Activated naive CD4-positive, alpha-beta T cell treated with anti-CD3 and anti-CD28 coated beads, Interleukin-2, amount 50 U/mL, for 24 hours (primary cell): ENCODE measurements at regions not wholly inside any gene's neighbourhood (a gene's known extent, or its start where the extent isn't known, plus 50 kb on each side); places are given as distances from the start of the nearest gene placed in this dataset.
"Not testable (repeated sequence)": the region's sequence is repeated elsewhere in the genome, so short reads cannot be mapped to it uniquely, and the experiment has no call there.

ENCODE experiments used
- H3K27ac Mint-ChIP-seq: one replicate; pipeline ENCODE4 v1.8.0; 2021; ENCODE audit warnings: mild to moderate bottlenecking, mixed read lengths
- H3K27me3 Mint-ChIP-seq: one replicate; pipeline ENCODE4 v1.8.0; 2021; ENCODE audit warnings: mixed read lengths
- H3K36me3 Mint-ChIP-seq: one replicate; pipeline ENCODE4 v1.8.0; 2021; ENCODE audit warnings: mixed read lengths
- H3K4me1 Mint-ChIP-seq: one replicate; pipeline ENCODE4 v1.8.0; 2021; ENCODE audit warnings: mixed read lengths
- H3K4me3 Mint-ChIP-seq: one replicate; pipeline ENCODE4 v1.8.0; 2021; ENCODE audit warnings: mild to moderate bottlenecking, mixed read lengths
- H3K9me3 Mint-ChIP-seq: one replicate; pipeline ENCODE4 v1.8.0; 2021; ENCODE audit warnings: mixed read lengths

DNA sequence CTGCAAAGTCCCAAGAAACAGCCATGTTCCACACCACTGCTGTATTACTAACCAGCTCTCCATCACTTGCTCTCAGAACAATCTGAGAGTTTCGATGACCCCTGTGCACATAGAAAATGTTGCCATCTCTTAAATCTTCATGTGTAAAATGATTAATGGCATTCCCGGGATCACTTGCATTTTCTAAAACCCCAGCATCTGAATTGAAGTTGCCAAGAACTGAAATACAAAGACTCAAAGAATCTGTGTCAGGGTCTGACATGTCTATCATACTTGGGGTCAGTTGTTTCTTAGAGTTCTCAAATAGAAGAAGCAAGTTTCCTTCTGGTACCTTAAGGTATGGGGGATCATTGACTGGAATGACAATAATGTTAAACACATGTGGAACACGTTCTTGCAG lies 115.1 kb downstream of the ESM1 start:
- Mint-ChIP-seq H3K4me1 (peaks cover 33% of the 10 kb centered on the region), H3K9me3 (no peaks in the 10 kb centered on the region), H3K36me3 (no peaks in the 10 kb centered on the region), H3K27ac (no peak overlapping the region), H3K27me3 (peaks cover 1% of the 10 kb centered on the region), H3K4me3 (no peak overlapping the region)

DNA sequence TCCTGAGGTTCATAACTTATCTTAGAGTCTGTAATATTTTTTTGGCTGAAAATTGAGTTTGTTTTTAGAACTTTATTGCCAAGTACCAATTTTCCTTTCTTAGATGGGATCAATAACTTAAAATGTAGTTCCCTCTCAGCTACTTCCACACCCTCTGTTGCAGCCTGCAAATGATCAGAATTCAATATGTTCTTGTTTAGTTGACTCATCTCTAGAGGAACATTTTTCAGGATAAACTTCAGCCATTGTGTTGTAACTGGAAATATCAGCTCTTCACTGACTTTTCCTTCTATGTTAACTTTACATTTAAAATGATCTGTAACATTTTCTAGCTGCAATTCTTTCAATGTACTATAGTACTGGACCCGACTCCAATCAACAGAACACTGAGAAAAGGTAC lies 115.7 kb downstream of the ESM1 start:
- Mint-ChIP-seq H3K36me3 (no peaks in the 10 kb centered on the region), H3K4me3 (no peak overlapping the region), H3K9me3 (no peaks in the 10 kb centered on the region), H3K4me1 (peaks cover 33% of the 10 kb centered on the region), H3K27me3 (no peaks in the 10 kb centered on the region), H3K27ac (no peak overlapping the region)

DNA sequence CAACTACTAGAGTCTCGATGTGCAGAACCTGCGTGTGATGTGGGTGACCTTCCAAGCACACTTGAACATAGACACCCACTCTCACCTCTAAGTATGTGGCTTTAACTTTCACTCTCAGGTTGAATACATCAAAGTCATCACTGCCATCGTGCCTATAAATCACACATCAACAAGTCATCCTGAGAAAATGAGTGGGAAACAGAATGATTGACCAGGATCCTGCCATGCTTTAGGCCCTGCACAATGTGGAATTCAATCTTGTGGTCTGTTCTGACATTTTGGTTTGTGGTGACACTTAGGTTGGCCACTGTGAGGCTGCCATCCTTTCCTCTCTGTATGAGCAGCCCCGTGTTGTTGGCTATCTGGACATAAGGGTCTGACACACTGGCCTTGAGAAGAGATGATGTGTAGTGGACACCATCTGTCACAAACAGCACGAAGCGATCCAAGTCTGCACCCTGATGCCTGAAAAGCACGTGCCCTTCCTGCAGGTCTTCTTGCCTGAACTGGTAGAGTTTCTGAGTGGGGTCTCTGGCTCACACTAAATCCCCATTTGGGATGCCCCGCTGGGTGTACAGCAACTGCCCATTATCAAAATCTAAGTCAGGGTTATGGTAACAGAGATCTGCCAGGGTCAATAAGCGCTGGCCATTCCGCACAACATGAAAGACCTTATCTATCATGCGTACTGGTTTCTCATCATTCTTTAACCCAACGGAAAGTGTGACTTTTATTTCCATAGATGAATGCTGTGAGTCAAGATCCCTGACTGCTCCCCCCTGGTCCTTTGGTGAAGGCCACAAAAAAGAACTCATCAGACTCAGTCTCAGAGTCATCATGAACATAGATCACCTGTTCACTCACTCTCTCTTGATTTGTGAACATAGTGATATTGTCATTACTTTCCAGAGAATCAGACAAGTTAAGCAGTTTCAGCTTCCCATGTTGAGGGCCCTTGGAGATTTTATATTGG lies 116.6 kb downstream of the ESM1 start:
- Mint-ChIP-seq H3K27ac (peak overlapping the region; percentile 60), H3K9me3 (no peaks in the 10 kb centered on the region), H3K27me3 (no peaks in the 10 kb centered on the region), H3K4me1 (peaks cover 33% of the 10 kb centered on the region), H3K36me3 (no peaks in the 10 kb centered on the region), H3K4me3 (no peak overlapping the region)

DNA sequence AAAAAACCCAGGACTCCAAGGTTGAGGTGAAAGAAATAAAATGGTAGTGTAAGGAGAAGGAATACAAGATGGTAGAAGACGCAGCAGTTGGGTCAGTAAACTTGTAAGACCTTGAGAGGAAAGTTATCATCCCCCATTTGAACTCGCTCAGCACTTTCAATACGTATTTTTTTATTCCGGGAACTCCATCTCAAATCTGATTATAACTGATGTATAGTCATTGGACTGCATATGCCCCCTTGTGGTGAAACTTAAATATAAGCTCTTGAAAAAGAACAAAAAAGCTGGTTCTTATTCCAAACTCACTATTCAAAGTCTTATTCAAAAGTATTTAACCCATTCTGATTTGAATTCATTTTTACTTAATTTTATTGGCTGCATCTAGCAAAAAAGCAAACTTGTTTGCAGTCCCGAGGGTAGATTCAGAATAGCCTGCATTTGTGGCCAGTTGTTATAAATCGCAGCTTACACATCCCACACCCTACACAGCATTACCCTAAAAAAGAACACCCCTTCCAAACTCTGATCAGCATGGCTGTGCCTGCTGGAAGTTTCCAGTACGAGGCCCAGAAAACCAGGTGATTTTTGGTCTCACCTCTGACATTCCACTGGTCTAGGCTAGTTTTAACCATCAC lies 118.0 kb downstream of the ESM1 start:
- Mint-ChIP-seq H3K36me3 (no peaks in the 10 kb centered on the region), H3K9me3 (no peaks in the 10 kb centered on the region), H3K27me3 (peaks cover 3% of the 10 kb centered on the region), H3K4me1 (peaks cover 33% of the 10 kb centered on the region), H3K4me3 (peak overlapping the region; percentile 68), H3K27ac (peak overlapping the region; percentile 27)

DNA sequence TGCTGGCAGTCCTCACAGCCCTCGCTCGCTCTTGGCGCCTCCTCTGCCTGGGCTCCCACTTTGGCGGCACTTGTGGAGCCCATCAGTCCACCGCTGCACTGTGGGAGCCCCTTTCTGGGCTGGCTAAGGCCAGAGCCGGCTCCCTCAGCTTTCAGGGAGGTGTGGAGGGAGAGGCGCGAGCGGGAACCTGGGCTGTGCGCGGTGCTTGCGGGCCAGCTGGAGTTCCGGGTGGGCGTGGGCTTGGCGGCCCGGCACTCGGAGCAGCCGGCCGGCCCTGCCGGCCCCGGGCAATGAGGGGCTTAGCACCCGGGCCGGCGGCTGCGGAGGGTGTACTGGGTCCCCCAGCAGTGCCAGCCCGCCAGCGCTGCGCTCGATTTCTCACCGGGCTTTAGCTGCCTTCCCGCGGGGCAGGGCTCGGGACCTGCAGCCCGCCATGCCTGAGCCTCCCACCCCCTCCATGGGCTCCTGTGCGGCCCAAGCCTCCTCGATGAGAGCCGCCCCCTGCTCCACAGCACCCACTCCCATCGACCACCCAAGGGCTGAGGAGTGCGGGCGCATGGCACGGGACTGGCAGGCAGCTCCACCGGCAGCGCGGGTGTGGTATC lies 120.4 kb downstream of the ESM1 start:
- H3K36me3 Mint-ChIP-seq, H3K27me3 Mint-ChIP-seq, H3K9me3 Mint-ChIP-seq, H3K27ac Mint-ChIP-seq, H3K4me3 Mint-ChIP-seq: not testable (repeated sequence)
- peaks cover 37% of the 10 kb centered on the region for H3K4me1 Mint-ChIP-seq

DNA sequence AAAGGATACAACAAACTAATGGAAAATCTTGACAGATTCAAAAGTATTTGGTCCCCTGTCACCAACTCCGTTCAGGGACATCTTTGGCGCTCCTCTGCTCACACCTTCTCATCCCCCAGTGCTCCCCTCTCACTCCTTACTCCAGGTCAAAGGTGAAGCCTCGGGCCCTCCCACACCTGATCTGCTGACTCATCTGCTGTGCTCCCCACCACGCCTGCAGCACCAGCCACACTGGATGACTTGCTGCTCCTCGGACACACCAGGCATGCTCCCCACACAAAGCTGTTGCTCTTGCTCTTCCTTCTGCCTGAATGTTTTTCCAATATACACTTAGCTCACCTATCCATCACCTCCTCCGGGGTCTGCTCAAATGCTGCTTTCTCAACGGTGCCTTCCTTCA lies 123.4 kb downstream of the ESM1 start:
- H3K4me1 Mint-ChIP-seq, result peaks cover 7% of the 10 kb centered on the region
- peaks cover 4% of the 10 kb centered on the region for H3K36me3 Mint-ChIP-seq
- peaks cover 4% of the 10 kb centered on the region for H3K9me3 Mint-ChIP-seq
- H3K27me3 Mint-ChIP-seq, result peaks cover 12% of the 10 kb centered on the region
- no peak overlapping the region for H3K4me3 Mint-ChIP-seq
- no peak overlapping the region for H3K27ac Mint-ChIP-seq

DNA sequence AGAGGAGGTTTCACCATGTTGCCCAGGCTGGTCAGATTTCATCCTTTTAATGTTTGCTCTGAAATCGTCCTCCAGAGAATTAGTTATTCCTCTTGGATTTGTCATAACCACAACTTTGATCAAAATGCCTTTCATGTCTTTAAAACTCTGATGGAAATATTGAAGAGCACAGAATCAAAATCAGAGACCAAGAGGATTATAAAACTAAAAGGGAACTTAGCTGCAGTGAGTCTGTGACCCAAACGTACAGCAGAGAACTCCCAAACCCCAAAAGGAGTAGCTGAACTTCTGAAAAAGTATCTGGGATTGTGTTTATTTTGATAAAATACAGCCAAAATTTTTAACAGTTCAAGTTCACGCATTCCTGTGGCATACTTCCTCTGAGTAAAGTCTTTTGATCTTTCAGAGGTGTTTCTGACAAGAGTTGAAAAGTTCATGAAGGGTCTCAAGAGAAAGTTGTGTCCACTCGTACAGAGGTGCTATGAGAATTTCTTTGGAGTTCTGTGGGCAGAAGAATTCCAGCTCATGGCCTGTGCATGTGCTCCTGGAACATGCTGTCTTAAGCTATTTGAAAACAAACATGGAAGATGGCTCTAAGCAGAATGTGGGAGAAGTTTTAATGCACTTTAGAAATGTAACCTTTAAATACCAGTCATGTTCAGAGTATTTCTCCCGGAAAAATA lies 124.0 kb downstream of the ESM1 start:
- peaks cover 4% of the 10 kb centered on the region for H3K9me3 Mint-ChIP-seq
- no peak overlapping the region for H3K4me3 Mint-ChIP-seq
- H3K4me1 Mint-ChIP-seq, result peaks cover 4% of the 10 kb centered on the region
- peaks cover 4% of the 10 kb centered on the region for H3K36me3 Mint-ChIP-seq
- no peak overlapping the region for H3K27ac Mint-ChIP-seq
- H3K27me3 Mint-ChIP-seq, result peaks cover 12% of the 10 kb centered on the region

DNA sequence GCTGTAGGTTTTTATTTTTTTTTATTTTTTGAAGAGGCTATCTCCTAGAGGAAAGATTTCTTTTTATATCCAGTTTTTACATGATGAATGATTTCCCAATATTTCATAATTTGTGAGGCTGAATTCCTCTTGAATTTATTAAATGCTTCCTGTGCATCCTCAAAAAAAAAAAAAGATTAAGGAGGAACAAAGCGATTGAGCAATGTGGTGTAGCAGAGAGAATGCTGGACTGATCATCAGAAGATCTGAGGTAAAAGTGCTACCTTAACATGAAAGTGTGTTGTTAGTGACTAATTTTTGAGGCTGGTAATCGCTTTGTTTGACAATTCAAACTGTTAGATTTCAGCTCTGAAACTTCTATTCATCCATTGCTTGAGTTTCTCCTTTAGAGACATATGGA lies 125.1 kb downstream of the ESM1 start:
- H3K4me1 Mint-ChIP-seq, result peaks cover 4% of the 10 kb centered on the region
- no peak overlapping the region for H3K27ac Mint-ChIP-seq
- peaks cover 16% of the 10 kb centered on the region for H3K27me3 Mint-ChIP-seq
- peaks cover 4% of the 10 kb centered on the region for H3K36me3 Mint-ChIP-seq
- H3K9me3 Mint-ChIP-seq, result peaks cover 4% of the 10 kb centered on the region
- H3K4me3 Mint-ChIP-seq, result no peak overlapping the region

DNA sequence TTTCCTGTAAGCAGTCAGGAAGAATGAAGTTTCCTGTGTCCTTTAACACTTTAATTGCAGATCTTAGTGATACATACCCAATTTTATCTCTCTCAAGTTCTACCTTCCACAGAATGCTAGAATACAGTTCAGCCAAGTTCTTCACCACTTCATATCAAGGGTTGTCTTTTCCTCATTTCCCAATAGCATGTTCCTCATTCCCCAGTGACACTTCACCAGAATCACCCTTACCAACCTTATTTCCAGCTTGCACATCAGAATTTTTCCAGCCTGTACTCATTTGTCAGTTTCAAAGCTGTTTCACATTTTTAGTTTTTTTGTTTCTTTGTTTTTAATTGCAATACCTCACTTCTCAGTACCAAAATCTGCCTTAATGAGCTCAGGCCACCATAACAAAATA lies 126.1 kb downstream of the ESM1 start:
- Mint-ChIP-seq H3K4me3 (no peak overlapping the region), H3K36me3 (peaks cover 4% of the 10 kb centered on the region), H3K9me3 (peaks cover 4% of the 10 kb centered on the region), H3K4me1 (peaks cover 4% of the 10 kb centered on the region), H3K27me3 (peaks cover 18% of the 10 kb centered on the region), H3K27ac (no peak overlapping the region)

DNA sequence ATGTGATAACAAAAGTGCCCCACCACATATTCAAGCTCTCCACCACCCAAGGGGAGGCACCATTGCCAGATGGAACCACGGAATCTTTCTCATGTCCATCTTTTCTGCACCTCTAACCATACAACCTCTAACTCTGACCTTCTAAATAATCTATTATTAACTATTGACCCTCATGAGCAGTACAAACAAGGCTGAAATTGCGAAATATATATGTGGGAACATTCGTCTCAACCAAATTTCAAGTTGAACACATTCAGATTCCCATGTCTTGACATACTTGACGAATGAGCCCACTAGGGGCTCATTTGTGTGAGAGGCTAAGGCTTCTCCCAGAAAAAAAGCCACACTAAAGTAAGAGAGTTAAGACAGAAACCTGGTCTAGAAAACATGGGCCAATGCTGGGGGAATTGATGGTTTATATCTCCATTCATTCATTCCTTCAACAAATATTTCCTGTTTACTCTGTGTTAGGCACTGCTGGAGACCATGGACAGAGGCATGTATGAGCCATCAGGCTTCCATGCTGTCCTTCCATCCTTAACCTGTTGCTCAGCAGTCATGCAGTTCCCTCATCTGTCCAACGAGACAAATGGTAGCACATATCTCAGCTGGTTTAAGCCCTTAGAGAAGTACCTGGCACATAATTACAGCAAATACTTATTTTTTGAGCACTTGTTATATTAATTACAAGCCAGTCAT lies 130.4 kb downstream of the ESM1 start:
- H3K36me3 Mint-ChIP-seq, result peaks cover 4% of the 10 kb centered on the region
- H3K4me3 Mint-ChIP-seq, result no peak overlapping the region
- H3K9me3 Mint-ChIP-seq, result peaks cover 4% of the 10 kb centered on the region
- H3K27me3 Mint-ChIP-seq, result peaks cover 17% of the 10 kb centered on the region
- no peak overlapping the region for H3K27ac Mint-ChIP-seq
- H3K4me1 Mint-ChIP-seq, result no peaks in the 10 kb centered on the region

DNA sequence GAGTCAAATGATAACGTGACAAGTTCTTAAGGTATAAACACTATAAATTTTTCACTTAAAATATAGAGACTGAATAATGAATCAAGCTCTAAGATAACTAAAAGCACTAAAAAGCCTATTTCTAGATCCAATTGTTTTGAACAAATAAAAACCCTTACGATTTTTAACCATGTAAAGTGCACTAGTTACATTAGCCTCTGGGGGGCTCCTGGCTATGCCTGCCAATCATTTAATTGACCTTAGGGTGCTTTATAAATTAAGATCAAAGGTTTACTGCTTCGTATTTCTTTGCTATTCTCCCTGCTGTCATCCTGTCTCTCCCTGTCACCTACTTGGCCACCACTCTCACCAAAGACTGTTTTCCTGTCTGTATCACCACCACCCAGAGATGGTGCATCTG lies 133.4 kb downstream of the ESM1 start:
- Mint-ChIP-seq H3K9me3 (no peaks in the 10 kb centered on the region), H3K27ac (no peak overlapping the region), H3K27me3 (peaks cover 8% of the 10 kb centered on the region), H3K36me3 (no peaks in the 10 kb centered on the region), H3K4me3 (no peak overlapping the region), H3K4me1 (no peaks in the 10 kb centered on the region)

DNA sequence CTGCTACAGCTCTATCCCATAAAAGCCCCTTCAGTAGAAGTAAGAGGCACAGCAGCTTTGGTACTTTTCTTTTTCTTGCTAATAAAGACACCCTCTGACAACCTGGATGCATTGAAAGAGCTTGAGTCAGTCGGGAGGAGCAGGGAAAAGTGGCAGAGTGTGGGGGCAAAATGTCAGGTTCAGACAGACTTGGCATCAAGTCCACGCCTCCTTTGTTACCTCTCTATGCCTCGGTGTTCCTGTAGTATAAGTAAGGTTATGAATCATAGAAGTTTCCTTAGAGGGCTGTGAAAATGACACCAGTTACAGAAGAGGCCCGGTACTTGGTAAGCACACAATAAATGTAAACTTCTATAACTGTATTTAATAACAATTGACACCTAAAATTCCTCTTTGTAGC lies 133.9 kb downstream of the ESM1 start:
- no peaks in the 10 kb centered on the region for H3K36me3 Mint-ChIP-seq
- H3K27me3 Mint-ChIP-seq, result peaks cover 8% of the 10 kb centered on the region
- no peak overlapping the region for H3K4me3 Mint-ChIP-seq
- no peaks in the 10 kb centered on the region for H3K4me1 Mint-ChIP-seq
- H3K27ac Mint-ChIP-seq, result no peak overlapping the region
- no peaks in the 10 kb centered on the region for H3K9me3 Mint-ChIP-seq

DNA sequence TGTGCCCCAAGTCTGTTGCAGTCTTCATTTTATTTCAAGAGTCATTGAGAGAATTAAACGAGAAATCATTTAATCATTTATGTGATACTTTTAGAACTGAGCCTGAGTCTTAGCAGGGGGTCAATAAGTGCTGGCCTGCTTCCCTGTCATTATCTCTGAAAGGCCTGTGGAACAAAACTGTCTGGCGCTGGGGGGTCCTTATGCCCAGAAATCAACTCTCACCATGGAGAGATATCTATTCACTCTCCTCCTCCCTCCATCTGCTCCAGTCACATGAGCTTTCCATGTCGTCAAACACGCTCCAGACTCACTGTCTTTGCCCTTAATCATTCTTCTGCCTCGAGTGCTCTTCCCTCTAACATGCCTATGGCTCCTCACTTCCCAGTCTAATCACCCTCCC lies 136.8 kb downstream of the ESM1 start:
- no peaks in the 10 kb centered on the region for H3K9me3 Mint-ChIP-seq
- peaks cover 10% of the 10 kb centered on the region for H3K4me1 Mint-ChIP-seq
- no peak overlapping the region for H3K4me3 Mint-ChIP-seq
- no peaks in the 10 kb centered on the region for H3K36me3 Mint-ChIP-seq
- H3K27ac Mint-ChIP-seq, result no peak overlapping the region
- peaks cover 2% of the 10 kb centered on the region for H3K27me3 Mint-ChIP-seq

DNA sequence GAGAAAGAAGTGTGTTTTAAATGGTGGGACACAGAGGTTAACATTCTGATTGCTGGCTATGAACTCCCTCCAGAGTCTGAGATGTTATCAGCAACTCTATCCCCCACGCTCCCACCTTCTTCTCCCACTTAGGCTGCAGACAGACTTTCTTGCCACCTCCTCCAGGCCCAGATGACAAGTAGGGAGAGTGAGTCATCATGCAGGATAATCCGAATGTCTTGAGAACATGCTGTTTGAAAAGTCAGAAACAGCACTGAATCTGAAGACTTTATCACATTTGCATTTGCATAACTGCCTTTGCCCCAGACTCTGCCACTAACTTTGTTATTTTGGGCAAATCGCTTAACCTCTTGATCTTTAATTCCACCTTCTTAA lies 139.8 kb downstream of the ESM1 start:
- H3K36me3 Mint-ChIP-seq, result no peaks in the 10 kb centered on the region
- H3K4me1 Mint-ChIP-seq, result peaks cover 10% of the 10 kb centered on the region
- no peak overlapping the region for H3K27ac Mint-ChIP-seq
- H3K9me3 Mint-ChIP-seq, result no peaks in the 10 kb centered on the region
- H3K4me3 Mint-ChIP-seq, result no peak overlapping the region
- peaks cover 2% of the 10 kb centered on the region for H3K27me3 Mint-ChIP-seq

DNA sequence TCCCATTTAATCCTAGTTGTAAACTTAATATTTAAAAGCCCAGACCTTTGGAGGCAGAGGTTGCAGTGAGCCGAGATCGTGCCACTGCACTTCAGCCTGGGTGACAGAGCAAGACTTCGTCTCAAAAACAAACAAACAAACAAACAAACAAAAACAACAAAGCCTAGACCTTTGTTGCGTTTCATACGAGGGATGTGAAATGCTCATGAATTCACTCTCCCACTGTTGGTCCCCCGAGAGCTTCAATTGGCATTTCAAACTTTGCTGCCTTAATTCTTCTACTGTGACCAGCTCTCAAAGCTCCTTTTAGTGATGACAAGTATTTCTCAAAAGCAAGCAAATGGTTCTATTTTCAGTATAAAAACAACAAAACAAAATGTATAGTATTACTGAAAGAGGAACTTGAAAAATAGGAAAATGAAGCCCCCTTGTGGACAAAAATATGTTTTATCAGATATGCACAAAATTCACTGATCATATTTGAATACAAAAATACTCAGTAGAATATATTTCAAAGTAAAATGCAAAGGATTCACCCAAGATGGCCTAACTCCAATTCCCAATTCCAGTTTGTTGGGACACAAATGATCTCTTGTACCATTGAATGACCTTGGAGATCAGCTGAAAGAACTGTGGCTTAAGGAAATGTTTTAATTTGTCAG lies 140.4 kb downstream of the ESM1 start:
- Mint-ChIP-seq H3K4me3 (peak overlapping the region; percentile 40), H3K27me3 (no peaks in the 10 kb centered on the region), H3K36me3 (no peaks in the 10 kb centered on the region), H3K27ac (peak overlapping the region; percentile 49), H3K4me1 (peaks cover 10% of the 10 kb centered on the region), H3K9me3 (no peaks in the 10 kb centered on the region)
